ENCODE measurements at regions not wholly inside any gene's neighbourhood (a gene's known extent, or its start where the extent isn't known, plus 50 kb on each side); places are given as distances from the start of the nearest gene placed in this dataset.
"Not testable (repeated sequence)": the region's sequence is repeated elsewhere in the genome, so short reads cannot be mapped to it uniquely, and the experiment has no call there.

DNA sequence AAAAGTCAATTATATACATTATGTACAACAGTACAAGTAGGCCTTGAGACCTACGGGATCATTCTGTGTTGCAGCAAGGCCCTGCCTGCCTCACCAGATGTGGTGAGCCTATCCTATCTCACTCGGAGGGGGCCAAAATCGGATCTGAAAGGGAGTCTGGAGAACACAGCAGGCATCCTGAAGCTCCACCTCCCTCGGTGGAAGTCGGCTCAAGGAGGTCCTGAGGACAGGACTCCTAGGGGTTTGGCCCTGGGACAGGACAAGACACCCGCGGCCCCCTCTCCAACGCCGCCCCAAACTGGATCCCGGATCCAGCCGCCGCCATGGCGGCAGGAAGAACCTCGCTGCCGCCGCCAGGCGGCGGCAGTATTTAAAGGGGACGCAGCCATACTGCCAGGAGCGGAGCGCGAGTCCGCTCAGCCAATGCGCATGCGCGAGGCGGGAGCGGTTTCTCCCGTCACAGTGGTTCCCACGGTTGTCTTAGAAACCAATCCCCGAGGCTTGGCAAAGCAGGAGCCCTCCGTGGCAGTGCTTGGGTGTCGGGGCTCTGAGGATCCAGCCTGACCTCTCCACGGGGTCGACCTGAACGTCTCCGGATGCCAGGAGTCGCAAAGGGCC is 97.8 kb upstream of the FOXD4L5 start:
- not testable (repeated sequence) for H3K4me1 ChIP-seq (ENCODE audit: control insufficient read depth, insufficient read depth, low read length, unreplicated experiment); H2AFZ ChIP-seq (ENCODE audit: low read length, unreplicated experiment); H3K27ac ChIP-seq (ENCODE audit: low read depth, low read length)

More for the DNA sequence above, 97.8 kb upstream of the FOXD4L5 start:
- not testable (repeated sequence) for H3K4me3 ChIP-seq (ENCODE audit: low read depth, low read length); H3K27me3 ChIP-seq (ENCODE audit: insufficient read depth, low read length); H3K79me2 ChIP-seq (ENCODE audit: control insufficient read depth, insufficient read depth, low read length, unreplicated experiment); H3K36me3 ChIP-seq (ENCODE audit: insufficient read depth, low read length)
